ENCODE measurements at regions not wholly inside any gene's neighbourhood (a gene's known extent, or its start where the extent isn't known, plus 50 kb on each side); places are given as distances from the start of the nearest gene placed in this dataset.

GRCh38 chr11:16584569-16584968 is 153.9 kb upstream of the C11orf58 start:
- TF ChIP-seq CTCF (conservative IDR thresholded peaks at IDR 0.05) (no peak), EZH2 (IDR thresholded peaks at IDR 0.05; ENCODE audit: low read depth) (no peak)
